Esophagus muscularis mucosa (tissue), 4 donors: ENCODE measurements at regions not wholly inside any gene's neighbourhood (a gene's known extent, or its start where the extent isn't known, plus 50 kb on each side); places are given as distances from the start of the nearest gene placed in this dataset.

Source experiments
- CTCF ChIP-seq, 3 experiments: fragments of 200-600 bp in 2 of 3; fragments of 450-650 bp in 1 of 3; sonication (generic) in 2 of 3; IDR thresholded peaks; one replicate each; pipeline ENCODE4 v1.5.1; 2017 to 2019; ENCODE audit warnings: antibody characterized with exemption in 3 of 3, mild to moderate bottlenecking in 2 of 3, moderate library complexity in 1 of 3
- EP300 ChIP-seq: sonication (generic); formaldehyde crosslinking; IDR thresholded peaks from one replicate; pipeline ENCODE4 v1.6.1; 2017; ENCODE audit warnings: antibody characterized with exemption
- POLR2A ChIP-seq: fragments of 450-650 bp; IDR thresholded peaks from one replicate; pipeline ENCODE4 v1.6.1; 2017; ENCODE audit warnings: antibody characterized with exemption, moderate library complexity, mild to moderate bottlenecking, low read depth
- POLR2AphosphoS5 ChIP-seq, 2 donors: sonication (generic); formaldehyde crosslinking; IDR thresholded peaks; one replicate each; pipeline ENCODE4 v1.6.1; 2017; ENCODE audit warnings: antibody characterized with exemption in 2 of 2

GRCh38 chrX:39157006-39157405 is 355.7 kb downstream of the MID1IP1 start:
- TF ChIP-seq CTCF (IDR thresholded peaks at IDR 0.05) (no peak), POLR2A (no peak), EP300 (no peak), POLR2AphosphoS5 (IDR thresholded peaks at IDR 0.05) (no peak)
